Right lobe of liver (tissue), 6 donors: ENCODE measurements at regions not wholly inside any gene's neighbourhood (a gene's known extent, or its start where the extent isn't known, plus 50 kb on each side); places are given as distances from the start of the nearest gene placed in this dataset.

Experiments used
- ATAC-seq, 4 donors: fragments of 200-7000 bp; cut with Tn5 transposase; one replicate each; pipeline ENCODE4 v1.9.1; 2020; ENCODE audit warnings: mild to moderate bottlenecking in 4 of 4, moderate library complexity in 4 of 4
- DNase-seq, 3 donors: peaks; one replicate each; pipeline ENCODE4 v3.0.0-alpha.2; 2020
- H3K27ac ChIP-seq, 3 donors: fragments of 200-600 bp; one replicate each; pipeline ENCODE4 v1.8.0; 2022
- H3K27me3 ChIP-seq, 2 donors: fragments of 200-600 bp; one replicate each; pipeline ENCODE4 v1.8.0; 2022
- H3K36me3 ChIP-seq, 4 donors: fragments of 200-600 bp; sonication (generic) in 1 of 4; one replicate each; pipeline versions ENCODE4 v1.5.1 to v1.8.0; 2017 to 2022; ENCODE audit warnings: control low read depth in 1 of 4
- H3K4me1 ChIP-seq, 4 donors: fragments of 200-600 bp; sonication (generic) in 1 of 4; one replicate each; pipeline versions ENCODE4 v1.5.1 to v1.8.0; 2017 to 2022; ENCODE audit warnings: control low read depth in 1 of 4
- H3K4me3 ChIP-seq, 3 donors: fragments of 200-600 bp; one replicate each; pipeline ENCODE4 v1.8.0; 2022
- H3K9me3 ChIP-seq, 4 donors: fragments of 200-600 bp; sonication (generic) in 1 of 4; one replicate each; pipeline versions ENCODE4 v1.5.1 to v1.8.0; 2017 to 2022; ENCODE audit warnings: control low read depth in 1 of 4
- CTCF ChIP-seq, 4 donors: fragments of 200-600 bp in 3 of 4; fragments of 450-650 bp in 1 of 4; IDR thresholded peaks; one replicate each; pipeline versions ENCODE4 v1.5.1 to v1.8.0; 2016 to 2022; ENCODE audit warnings: antibody characterized with exemption in 4 of 4, mild to moderate bottlenecking in 2 of 4
- POLR2A ChIP-seq: fragments of 450-650 bp; IDR thresholded peaks from one replicate; pipeline ENCODE4 v1.6.1; 2017; ENCODE audit warnings: antibody characterized with exemption, mild to moderate bottlenecking
- WGBS: methylation state at CpG from one replicate; pipeline ENCODE4 v1.1.6; 2018; ENCODE audit warnings: low coverage, low lambda C conversion rate; ENCODE audit not compliant: insufficient coverage; ENCODE audit errors: missing lambda C conversion rate; 5-methylcytosine and 5-hydroxymethylcytosine counted together
- intact Hi-C, 2 donors: fragments of 100-400 bp; cut with DNase I; formaldehyde crosslinking; loops; one replicate each; pipeline versions ENCODE4 v1.11.2 to v1.14.1; 2022
- donor health status: DM: no; HTN: yes; CAD: no.
- donor health status: DM: no; HTN: no; CAD: no.
- donor health status: DM: no; HTN: no; CAD: no.
- donor health status: DM: no; HTN: yes; CAD: no.
- donor health status: DM: no; HTN: yes; CAD: no.

- no peaks in the 10 kb centered on the region for H3K9me3 ChIP-seq
- H3K36me3 ChIP-seq: no peaks in the 10 kb centered on the region
- DNase-seq (no peak), ATAC-seq (no peak)
- 74% methylated on average over 2 of the region's 2 CpGs for WGBS
- TF ChIP-seq CTCF (IDR thresholded peaks at IDR 0.05) (no peak), POLR2A (no peak)
- H3K27ac ChIP-seq: no peak overlapping the region
- H3K4me3 ChIP-seq: no peak overlapping the region
- intact Hi-C loops: no loop called here
- H3K4me1 ChIP-seq: no peaks in the 10 kb centered on the region
- H3K27me3 ChIP-seq: no peaks in the 10 kb centered on the region
Observed at GRCh38 chr9:118729981-118730380, 639.3 kb downstream of the BRINP1 start.

- WGBS: 62% methylated on average over 1 of the region's 1 CpG
- no peak overlapping the region for H3K27ac ChIP-seq
- H3K4me3 ChIP-seq: no peak overlapping the region
- no peaks in the 10 kb centered on the region for H3K36me3 ChIP-seq
- ATAC-seq (no peak), DNase-seq (no peak)
- no peaks in the 10 kb centered on the region for H3K27me3 ChIP-seq
- TF ChIP-seq CTCF (IDR thresholded peaks at IDR 0.05) (no peak), POLR2A (no peak)
- no peaks in the 10 kb centered on the region for H3K9me3 ChIP-seq
- intact Hi-C loops: no loop called here
- H3K4me1 ChIP-seq: no peaks in the 10 kb centered on the region
Observed at GRCh38 chr9:118732998-118733397, 636.2 kb downstream of the BRINP1 start.

GRCh38 chr9:118734696-118735095 is 634.5 kb downstream of the BRINP1 start:
- Histone ChIP-seq H3K4me3 (no peak overlapping the region), H3K27ac (no peak overlapping the region), H3K27me3 (no peaks in the 10 kb centered on the region), H3K9me3 (no peaks in the 10 kb centered on the region), H3K36me3 (no peaks in the 10 kb centered on the region), H3K4me1 (no peaks in the 10 kb centered on the region)
- DNase-seq: no peak
- no peak for ATAC-seq
- TF ChIP-seq CTCF (IDR thresholded peaks at IDR 0.05) (no peak), POLR2A (no peak)
- intact Hi-C loops: no loop called here
- 22% methylated on average over 2 of the region's 2 CpGs for WGBS

GRCh38 chr9:118736406-118736805 is 632.8 kb downstream of the BRINP1 start:
- no peaks in the 10 kb centered on the region for H3K4me1 ChIP-seq
- DNase-seq (no peak), ATAC-seq (no peak)
- no peak for TF ChIP-seq POLR2A
- TF ChIP-seq CTCF (IDR thresholded peaks at IDR 0.05): no peak
- H3K9me3 ChIP-seq: no peaks in the 10 kb centered on the region
- intact Hi-C loops: no loop called here
- no peaks in the 10 kb centered on the region for H3K27me3 ChIP-seq
- H3K4me3 ChIP-seq: no peak overlapping the region
- H3K27ac ChIP-seq: no peak overlapping the region
- H3K36me3 ChIP-seq: no peaks in the 10 kb centered on the region
